HL-60 (cell line): ENCODE measurements at regions not wholly inside any gene's neighbourhood (a gene's known extent, or its start where the extent isn't known, plus 50 kb on each side); places are given as distances from the start of the nearest gene placed in this dataset.

Experiments used
- DNase-seq, 2 experiments: peaks; one replicate each; pipeline ENCODE4 v3.0.0-alpha.2; 2010 to 2020; ENCODE audit warnings: low read depth in 1 of 2, low spot score in 1 of 2
- H3K27ac ChIP-seq: fragments of 250-450 bp; sonication (Bioruptor Pico); replicated peaks from 2 replicates; pipeline ENCODE4 v1.5.1; 2020; ENCODE audit warnings: mild to moderate bottlenecking, moderate library complexity
- H3K27me3 ChIP-seq: fragments of 250-450 bp; sonication (Bioruptor Pico); 2 replicates; pipeline ENCODE4 v1.5.1; 2021; ENCODE audit warnings: mild to moderate bottlenecking, moderate library complexity; ENCODE audit not compliant: insufficient read depth, poor library complexity, severe bottlenecking
- H3K4me3 ChIP-seq: replicated peaks from 2 replicates; pipeline ENCODE4 v1.5.1; 2011; ENCODE audit warnings: mild to moderate bottlenecking, control low read depth, low read length; ENCODE audit not compliant: insufficient read depth
- GABPA ChIP-seq: IDR thresholded peaks from 2 replicates; pipeline ENCODE4 v1.6.1; 2012; ENCODE audit warnings: low read depth
- POLR2AphosphoS5 ChIP-seq: IDR thresholded peaks from 2 replicates; pipeline ENCODE4 v1.6.1; 2012; ENCODE audit warnings: low read depth
- SPI1 ChIP-seq: IDR thresholded peaks from 2 replicates; pipeline ENCODE4 v1.6.1; 2012; ENCODE audit warnings: low read depth, mild to moderate bottlenecking, borderline replicate concordance
- TF ChIP-seq, protein P1 (sequence below): IDR thresholded peaks from one replicate; pipeline ENCODE4 v1.5.1; 2011; ENCODE audit warnings: low read length, control low read depth, inconsistent platforms; ENCODE audit not compliant: insufficient read depth
- TF ChIP-seq, protein P2 (sequence below): IDR thresholded peaks from 2 replicates; pipeline ENCODE4 v1.6.1; 2012; ENCODE audit warnings: low read depth; ENCODE audit not compliant: insufficient replicate concordance

DNA sequence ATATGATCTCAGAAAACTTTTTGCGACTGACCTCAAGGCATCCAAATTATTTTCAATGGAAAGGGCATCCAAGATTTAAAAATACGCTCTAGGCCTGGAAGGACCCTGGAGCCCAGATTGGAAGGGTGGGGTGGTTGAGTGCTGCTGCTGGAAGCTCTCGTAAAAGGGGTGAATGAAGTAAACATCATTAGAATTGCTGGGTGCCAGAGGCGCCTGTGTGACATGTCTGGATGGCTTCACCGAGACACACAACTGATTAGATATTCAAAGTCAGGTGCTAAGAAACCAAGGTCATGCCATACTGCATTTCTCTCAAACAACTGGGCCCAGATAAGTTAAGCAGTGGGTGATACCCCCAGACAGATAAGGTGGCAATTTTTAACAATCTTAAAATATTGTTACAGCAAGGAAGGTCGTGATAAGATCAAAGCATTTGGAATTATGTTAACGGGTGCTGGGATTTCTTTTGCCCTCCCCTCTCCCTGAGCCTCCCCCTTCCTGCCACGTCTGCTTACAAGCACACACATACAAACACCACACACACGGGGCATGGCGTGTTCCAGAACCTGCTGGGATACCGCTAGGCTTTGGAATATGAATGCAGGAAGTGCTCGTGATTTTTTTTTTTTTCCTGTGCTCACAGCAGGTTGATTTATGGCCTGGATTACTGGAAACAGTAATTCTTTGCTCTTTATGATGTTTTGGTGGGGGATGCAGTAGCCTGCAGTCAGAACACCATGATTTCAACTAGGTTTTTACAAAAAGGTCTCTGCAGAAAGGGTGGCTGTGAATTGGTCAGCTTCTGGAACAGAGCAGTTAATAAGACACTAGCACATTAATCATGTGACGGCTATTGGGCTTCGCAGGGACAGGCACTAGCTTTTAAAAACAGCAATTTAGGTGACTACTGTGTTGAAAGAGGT, 551.2 kb downstream of the QKI start:
- Histone ChIP-seq H3K27me3 (no peaks in the 10 kb centered on the region), H3K27ac (no peak overlapping the region), H3K4me3 (no peak overlapping the region)
- TF ChIP-seq, protein P1, sequence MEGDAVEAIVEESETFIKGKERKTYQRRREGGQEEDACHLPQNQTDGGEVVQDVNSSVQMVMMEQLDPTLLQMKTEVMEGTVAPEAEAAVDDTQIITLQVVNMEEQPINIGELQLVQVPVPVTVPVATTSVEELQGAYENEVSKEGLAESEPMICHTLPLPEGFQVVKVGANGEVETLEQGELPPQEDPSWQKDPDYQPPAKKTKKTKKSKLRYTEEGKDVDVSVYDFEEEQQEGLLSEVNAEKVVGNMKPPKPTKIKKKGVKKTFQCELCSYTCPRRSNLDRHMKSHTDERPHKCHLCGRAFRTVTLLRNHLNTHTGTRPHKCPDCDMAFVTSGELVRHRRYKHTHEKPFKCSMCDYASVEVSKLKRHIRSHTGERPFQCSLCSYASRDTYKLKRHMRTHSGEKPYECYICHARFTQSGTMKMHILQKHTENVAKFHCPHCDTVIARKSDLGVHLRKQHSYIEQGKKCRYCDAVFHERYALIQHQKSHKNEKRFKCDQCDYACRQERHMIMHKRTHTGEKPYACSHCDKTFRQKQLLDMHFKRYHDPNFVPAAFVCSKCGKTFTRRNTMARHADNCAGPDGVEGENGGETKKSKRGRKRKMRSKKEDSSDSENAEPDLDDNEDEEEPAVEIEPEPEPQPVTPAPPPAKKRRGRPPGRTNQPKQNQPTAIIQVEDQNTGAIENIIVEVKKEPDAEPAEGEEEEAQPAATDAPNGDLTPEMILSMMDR, result no peak
- no peak for TF ChIP-seq GABPA
- no peak for DNase-seq

DNA sequence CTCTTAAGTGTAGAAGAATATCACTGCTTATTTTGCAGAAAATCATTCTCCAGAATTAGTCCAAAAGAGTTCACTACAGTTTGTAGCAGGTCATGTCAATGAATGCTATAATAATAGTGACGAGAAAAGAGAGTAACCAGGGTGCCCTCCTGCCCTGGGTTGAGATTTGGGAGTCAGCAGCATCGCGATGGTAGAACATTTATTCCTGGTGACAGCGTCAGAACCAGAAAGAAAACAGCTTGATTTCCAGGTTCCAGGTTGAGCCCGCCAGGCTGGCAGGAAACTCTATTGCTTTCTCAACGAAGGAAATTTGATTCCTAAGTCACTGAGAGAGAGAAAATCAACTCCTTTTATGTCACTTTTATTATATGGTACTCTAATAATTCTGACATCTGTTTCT, 550.3 kb downstream of the QKI start:
- no peak overlapping the region for H3K27ac ChIP-seq
- no peak for DNase-seq
- TF ChIP-seq SPI1 (no peak), GABPA (no peak), POLR2AphosphoS5 (no peak)
- TF ChIP-seq, protein P1, result no peak
- TF ChIP-seq, protein P2, sequence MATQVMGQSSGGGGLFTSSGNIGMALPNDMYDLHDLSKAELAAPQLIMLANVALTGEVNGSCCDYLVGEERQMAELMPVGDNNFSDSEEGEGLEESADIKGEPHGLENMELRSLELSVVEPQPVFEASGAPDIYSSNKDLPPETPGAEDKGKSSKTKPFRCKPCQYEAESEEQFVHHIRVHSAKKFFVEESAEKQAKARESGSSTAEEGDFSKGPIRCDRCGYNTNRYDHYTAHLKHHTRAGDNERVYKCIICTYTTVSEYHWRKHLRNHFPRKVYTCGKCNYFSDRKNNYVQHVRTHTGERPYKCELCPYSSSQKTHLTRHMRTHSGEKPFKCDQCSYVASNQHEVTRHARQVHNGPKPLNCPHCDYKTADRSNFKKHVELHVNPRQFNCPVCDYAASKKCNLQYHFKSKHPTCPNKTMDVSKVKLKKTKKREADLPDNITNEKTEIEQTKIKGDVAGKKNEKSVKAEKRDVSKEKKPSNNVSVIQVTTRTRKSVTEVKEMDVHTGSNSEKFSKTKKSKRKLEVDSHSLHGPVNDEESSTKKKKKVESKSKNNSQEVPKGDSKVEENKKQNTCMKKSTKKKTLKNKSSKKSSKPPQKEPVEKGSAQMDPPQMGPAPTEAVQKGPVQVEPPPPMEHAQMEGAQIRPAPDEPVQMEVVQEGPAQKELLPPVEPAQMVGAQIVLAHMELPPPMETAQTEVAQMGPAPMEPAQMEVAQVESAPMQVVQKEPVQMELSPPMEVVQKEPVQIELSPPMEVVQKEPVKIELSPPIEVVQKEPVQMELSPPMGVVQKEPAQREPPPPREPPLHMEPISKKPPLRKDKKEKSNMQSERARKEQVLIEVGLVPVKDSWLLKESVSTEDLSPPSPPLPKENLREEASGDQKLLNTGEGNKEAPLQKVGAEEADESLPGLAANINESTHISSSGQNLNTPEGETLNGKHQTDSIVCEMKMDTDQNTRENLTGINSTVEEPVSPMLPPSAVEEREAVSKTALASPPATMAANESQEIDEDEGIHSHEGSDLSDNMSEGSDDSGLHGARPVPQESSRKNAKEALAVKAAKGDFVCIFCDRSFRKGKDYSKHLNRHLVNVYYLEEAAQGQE, result no peak
- no peaks in the 10 kb centered on the region for H3K27me3 ChIP-seq
- no peak overlapping the region for H3K4me3 ChIP-seq

DNA sequence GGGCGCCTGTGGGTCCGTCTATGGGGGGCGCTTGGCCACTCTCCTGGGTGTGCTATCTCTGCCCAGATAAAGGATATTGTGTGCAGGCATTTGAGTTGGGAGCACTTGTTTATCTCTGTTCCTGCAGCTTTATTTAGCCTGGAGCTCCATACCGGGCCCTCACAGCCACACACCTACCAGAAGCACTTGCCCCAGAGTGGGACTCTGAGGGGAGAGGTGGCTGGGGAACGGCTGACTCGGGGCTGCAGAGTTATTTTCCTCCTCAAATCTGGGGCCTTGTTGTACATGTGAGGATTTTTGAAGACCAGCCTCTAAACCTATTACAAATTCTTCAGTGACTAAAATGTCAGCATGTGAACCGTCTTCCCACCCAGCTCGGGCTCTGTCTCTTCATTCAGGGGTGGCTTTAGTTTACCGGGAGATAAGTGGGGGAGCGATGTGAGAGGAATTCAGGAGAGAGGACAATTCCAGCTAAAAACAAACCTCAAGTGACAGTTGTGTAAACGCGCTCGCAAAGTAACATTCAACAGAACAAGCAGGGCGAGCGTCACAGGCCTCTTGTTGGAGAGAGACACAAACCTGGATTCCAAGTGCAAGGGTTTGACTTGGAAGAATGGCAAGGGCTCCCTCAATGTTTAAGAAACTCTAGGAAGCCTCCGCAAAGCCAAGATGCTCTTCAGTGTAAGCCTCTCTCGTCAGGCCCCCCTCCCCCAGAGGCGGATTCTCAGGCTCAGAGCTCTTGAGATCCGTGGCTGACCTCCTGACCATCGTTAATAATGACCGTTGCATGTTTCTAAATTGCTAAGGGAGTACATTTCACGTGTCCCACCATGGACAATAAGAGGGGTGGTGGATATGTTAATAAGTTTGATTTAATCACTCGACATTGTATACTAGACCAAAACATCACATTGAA, 548.9 kb downstream of the QKI start:
- DNase-seq, result no peak
- no peak overlapping the region for H3K4me3 ChIP-seq
- TF ChIP-seq SPI1, result no peak
- TF ChIP-seq, protein P1, result no peak
- no peak for TF ChIP-seq GABPA
- TF ChIP-seq, protein P2, result no peak
- TF ChIP-seq POLR2AphosphoS5, result no peak
- no peak overlapping the region for H3K27ac ChIP-seq
- no peaks in the 10 kb centered on the region for H3K27me3 ChIP-seq
